ENCODE measurements at regions not wholly inside any gene's neighbourhood (a gene's known extent, or its start where the extent isn't known, plus 50 kb on each side); places are given as distances from the start of the nearest gene placed in this dataset.

DNA sequence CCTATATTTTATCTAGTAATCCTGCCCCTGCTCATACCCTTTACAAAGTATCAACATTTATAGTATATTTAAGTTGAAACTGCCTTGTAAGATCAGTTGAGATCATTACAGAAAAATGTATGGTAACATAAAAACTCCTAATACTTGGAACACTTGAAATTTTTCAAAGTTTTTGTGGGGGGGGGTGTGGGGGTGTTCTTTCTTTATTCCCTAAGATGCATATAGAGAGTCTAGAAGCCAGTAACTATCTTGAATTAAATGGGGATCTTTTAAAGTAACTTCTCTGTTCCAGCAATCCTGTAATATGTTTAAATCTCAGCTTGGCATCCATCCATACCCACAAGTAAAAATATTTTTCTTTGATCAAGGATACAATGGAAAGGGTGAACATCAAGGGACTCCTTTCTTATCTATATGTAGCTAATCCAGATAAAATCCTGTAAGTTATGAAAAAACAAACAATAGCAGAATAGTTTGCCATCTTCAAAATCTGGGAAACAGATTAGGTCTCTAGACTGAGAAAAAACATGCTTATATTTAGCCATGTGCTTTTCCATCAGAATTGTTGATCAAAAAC, 455.3 kb downstream of the MEIS1 start:
- no peak for TF ChIP-seq RAD21 (IDR thresholded peaks at IDR 0.05; ENCODE audit: low read length)
- no peak for TF ChIP-seq RFX5 (IDR thresholded peaks at IDR 0.05; ENCODE audit: low read depth, low read length)
- no peak for TF ChIP-seq POLR2A (IDR thresholded peaks at IDR 0.05; ENCODE audit: low read depth, low read length)
- TF ChIP-seq, protein P1, sequence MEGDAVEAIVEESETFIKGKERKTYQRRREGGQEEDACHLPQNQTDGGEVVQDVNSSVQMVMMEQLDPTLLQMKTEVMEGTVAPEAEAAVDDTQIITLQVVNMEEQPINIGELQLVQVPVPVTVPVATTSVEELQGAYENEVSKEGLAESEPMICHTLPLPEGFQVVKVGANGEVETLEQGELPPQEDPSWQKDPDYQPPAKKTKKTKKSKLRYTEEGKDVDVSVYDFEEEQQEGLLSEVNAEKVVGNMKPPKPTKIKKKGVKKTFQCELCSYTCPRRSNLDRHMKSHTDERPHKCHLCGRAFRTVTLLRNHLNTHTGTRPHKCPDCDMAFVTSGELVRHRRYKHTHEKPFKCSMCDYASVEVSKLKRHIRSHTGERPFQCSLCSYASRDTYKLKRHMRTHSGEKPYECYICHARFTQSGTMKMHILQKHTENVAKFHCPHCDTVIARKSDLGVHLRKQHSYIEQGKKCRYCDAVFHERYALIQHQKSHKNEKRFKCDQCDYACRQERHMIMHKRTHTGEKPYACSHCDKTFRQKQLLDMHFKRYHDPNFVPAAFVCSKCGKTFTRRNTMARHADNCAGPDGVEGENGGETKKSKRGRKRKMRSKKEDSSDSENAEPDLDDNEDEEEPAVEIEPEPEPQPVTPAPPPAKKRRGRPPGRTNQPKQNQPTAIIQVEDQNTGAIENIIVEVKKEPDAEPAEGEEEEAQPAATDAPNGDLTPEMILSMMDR (conservative IDR thresholded peaks at IDR 0.05; ENCODE audit: low read depth, low read length) = no peak
- TF ChIP-seq, protein P2, sequence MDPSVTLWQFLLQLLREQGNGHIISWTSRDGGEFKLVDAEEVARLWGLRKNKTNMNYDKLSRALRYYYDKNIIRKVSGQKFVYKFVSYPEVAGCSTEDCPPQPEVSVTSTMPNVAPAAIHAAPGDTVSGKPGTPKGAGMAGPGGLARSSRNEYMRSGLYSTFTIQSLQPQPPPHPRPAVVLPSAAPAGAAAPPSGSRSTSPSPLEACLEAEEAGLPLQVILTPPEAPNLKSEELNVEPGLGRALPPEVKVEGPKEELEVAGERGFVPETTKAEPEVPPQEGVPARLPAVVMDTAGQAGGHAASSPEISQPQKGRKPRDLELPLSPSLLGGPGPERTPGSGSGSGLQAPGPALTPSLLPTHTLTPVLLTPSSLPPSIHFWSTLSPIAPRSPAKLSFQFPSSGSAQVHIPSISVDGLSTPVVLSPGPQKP (IDR thresholded peaks at IDR 0.05; ENCODE audit: borderline replicate concordance, low read depth, low read length) = no peak
- no peak for TF ChIP-seq MXI1 (IDR thresholded peaks at IDR 0.05; ENCODE audit: borderline replicate concordance, low read depth, low read length)
- no peak for TF ChIP-seq RCOR1 (IDR thresholded peaks at IDR 0.05; ENCODE audit: insufficient replicate concordance, low read length)
- TF ChIP-seq CEBPB (IDR thresholded peaks at IDR 0.05; ENCODE audit: low read depth, low read length) = no peak
- no peak for TF ChIP-seq NFE2L2 (IDR thresholded peaks at IDR 0.05; ENCODE audit: low read depth, low read length)
- TF ChIP-seq BHLHE40 (IDR thresholded peaks at IDR 0.05; ENCODE audit: low read depth, low read length) = no peak
- no peak for TF ChIP-seq SMC3 (IDR thresholded peaks at IDR 0.05; ENCODE audit: low read depth, low read length)
- no peak for TF ChIP-seq MAZ (IDR thresholded peaks at IDR 0.05; ENCODE audit: borderline replicate concordance, low read depth, low read length)
- TF ChIP-seq, protein P3, sequence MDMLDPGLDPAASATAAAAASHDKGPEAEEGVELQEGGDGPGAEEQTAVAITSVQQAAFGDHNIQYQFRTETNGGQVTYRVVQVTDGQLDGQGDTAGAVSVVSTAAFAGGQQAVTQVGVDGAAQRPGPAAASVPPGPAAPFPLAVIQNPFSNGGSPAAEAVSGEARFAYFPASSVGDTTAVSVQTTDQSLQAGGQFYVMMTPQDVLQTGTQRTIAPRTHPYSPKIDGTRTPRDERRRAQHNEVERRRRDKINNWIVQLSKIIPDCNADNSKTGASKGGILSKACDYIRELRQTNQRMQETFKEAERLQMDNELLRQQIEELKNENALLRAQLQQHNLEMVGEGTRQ (IDR thresholded peaks at IDR 0.05; ENCODE audit: low read depth, low read length) = no peak
- no peak for TF ChIP-seq CHD1 (IDR thresholded peaks at IDR 0.05; ENCODE audit: low read depth, low read length)

Data from IMR-90 (cell line).